T-helper 1 cell treated with Interleukin-12 subunit alpha and Interleukin-12 subunit beta and Interleukin-4 antibody, amounts not matched to agents 30 μg/mL and 1 μg/mL, for 36 hours (primary cell): ENCODE measurements at regions not wholly inside any gene's neighbourhood (a gene's known extent, or its start where the extent isn't known, plus 50 kb on each side); places are given as distances from the start of the nearest gene placed in this dataset.
A peak's percentile ranks its signal among the peaks of the same experiment; 100 is the strongest.
"Not testable (repeated sequence)": the region's sequence is repeated elsewhere in the genome, so short reads cannot be mapped to it uniquely, and the experiment has no call there.

ENCODE experiments used
- H3K27ac Mint-ChIP-seq: one replicate; pipeline ENCODE4 v1.8.0; 2021; ENCODE audit warnings: mild to moderate bottlenecking, mixed read lengths
- H3K27me3 Mint-ChIP-seq: one replicate; pipeline ENCODE4 v1.8.0; 2021; ENCODE audit warnings: low read depth, mixed read lengths
- H3K36me3 Mint-ChIP-seq: one replicate; pipeline ENCODE4 v1.8.0; 2021; ENCODE audit warnings: low read depth, mixed read lengths
- H3K4me1 Mint-ChIP-seq: one replicate; pipeline ENCODE4 v1.8.0; 2021; ENCODE audit warnings: low read depth, mixed read lengths
- H3K4me3 Mint-ChIP-seq: one replicate; pipeline ENCODE4 v1.8.0; 2021; ENCODE audit warnings: mild to moderate bottlenecking, moderate library complexity, mixed read lengths
- H3K9me3 Mint-ChIP-seq: one replicate; pipeline ENCODE4 v1.8.0; 2021; ENCODE audit warnings: mixed read lengths

DNA sequence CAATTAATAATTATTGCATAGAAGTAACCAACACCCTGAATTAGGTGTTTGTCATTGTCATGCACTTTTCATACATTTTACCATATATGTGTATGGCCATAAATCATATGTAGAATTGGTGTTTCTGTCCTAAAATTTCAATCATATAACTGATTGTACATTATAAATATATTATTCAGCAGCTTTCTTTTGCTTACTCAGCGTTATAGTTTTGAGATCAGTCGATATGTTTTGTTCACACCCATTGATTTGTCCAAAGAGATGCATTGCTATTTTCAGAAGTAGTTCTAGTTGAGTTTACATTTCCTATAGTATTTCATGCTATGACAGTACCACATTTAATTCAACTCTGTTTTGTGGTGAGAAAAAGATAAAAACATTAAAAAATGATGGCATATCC lies 50.5 kb upstream of the PARP4 start:
- Mint-ChIP-seq H3K27me3 (peaks cover 31% of the 10 kb centered on the region), H3K9me3 (no peaks in the 10 kb centered on the region), H3K27ac (no peak overlapping the region), H3K36me3 (no peaks in the 10 kb centered on the region), H3K4me1 (peaks cover 8% of the 10 kb centered on the region), H3K4me3 (no peak overlapping the region)

DNA sequence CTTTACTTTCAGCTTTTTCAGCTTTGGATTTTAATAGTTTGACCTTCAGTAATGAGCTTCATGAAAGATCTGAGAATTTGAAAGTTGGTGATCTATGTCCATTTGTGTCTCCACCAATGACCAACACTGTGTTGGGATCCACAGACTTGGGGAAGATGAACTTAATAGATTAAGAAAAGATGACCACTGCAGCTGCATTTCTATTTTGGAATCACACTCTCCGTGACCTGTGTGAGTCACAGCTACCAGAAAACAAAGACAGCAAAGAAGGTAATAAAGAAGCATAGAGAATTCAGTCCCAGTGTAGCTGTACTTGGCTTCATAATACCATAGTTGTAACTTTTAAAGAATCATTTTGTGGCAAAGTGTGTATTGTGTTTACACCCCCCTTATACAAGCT lies 51.4 kb upstream of the PARP4 start:
- not testable (repeated sequence) for H3K4me3 Mint-ChIP-seq, H3K27ac Mint-ChIP-seq, H3K4me1 Mint-ChIP-seq, H3K36me3 Mint-ChIP-seq, H3K9me3 Mint-ChIP-seq
- peaks cover 27% of the 10 kb centered on the region for H3K27me3 Mint-ChIP-seq

DNA sequence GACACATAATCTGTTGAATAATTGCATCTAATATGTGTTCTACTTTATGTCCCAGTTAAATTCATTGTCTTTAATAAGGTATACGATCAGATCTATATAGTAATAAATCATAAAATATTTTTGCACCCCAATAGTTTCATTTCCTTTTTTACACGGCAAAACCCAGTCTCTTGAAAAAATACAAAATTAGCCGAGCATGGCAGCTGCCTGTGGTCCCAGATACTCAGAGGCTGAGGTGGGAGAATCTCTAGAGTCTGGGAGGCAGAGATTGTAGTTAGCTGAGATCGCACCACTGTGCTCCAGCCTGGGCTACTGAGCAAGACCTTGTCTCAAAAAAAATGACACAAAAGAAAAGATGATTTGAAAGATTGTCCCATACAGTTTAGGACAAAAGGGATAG lies 52.3 kb upstream of the PARP4 start:
- Mint-ChIP-seq H3K9me3 (no peaks in the 10 kb centered on the region), H3K36me3 (no peaks in the 10 kb centered on the region), H3K4me1 (no peaks in the 10 kb centered on the region), H3K4me3 (no peak overlapping the region), H3K27ac (no peak overlapping the region), H3K27me3 (peaks cover 26% of the 10 kb centered on the region)

DNA sequence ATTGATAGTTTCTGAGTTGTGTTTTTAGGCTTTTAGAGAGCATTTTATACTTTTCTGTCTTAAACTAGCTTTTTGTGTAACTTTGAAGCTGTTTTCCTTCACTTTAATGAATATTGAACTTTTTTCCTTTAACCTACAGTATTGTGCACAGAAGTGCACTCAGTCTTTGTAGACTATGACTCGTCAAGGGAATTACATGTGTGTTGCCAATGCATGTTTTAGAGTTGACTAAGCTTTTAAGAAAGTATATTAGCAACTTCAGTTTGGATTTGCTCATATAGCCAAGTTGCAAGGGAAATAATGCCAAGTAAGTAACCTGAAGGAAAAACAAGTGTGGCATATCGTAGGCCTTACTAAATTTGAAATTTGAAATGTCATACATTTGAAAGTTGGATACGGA lies 55.0 kb upstream of the PARP4 start:
- H3K27ac Mint-ChIP-seq, H3K4me3 Mint-ChIP-seq, H3K9me3 Mint-ChIP-seq, H3K36me3 Mint-ChIP-seq, H3K4me1 Mint-ChIP-seq: not testable (repeated sequence)
- peaks cover 34% of the 10 kb centered on the region for H3K27me3 Mint-ChIP-seq

DNA sequence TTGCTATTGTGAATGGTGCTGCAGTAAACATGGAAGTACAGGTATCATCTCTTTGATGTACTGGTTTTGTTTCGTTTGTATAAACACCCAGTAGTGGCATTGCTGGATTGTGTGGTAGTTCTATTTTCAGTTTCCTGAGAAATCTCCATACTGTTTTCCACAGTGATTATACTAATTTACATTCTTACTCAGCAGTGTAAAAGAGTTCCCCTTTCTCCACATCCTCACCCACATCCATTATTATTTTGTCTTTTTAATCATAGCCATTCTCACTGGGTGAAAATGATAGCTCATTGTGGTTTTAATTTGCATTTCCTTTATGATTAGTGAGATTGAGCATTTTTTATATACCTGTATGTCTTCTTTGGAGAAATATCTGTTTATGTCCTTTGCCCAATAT lies 62.3 kb upstream of the PARP4 start:
- H3K4me3 Mint-ChIP-seq: no peak overlapping the region
- H3K27ac Mint-ChIP-seq: no peak overlapping the region
- H3K9me3 Mint-ChIP-seq: peaks cover 12% of the 10 kb centered on the region
- peaks cover 12% of the 10 kb centered on the region for H3K27me3 Mint-ChIP-seq
- H3K36me3 Mint-ChIP-seq: peaks cover 4% of the 10 kb centered on the region
- peaks cover 3% of the 10 kb centered on the region for H3K4me1 Mint-ChIP-seq

DNA sequence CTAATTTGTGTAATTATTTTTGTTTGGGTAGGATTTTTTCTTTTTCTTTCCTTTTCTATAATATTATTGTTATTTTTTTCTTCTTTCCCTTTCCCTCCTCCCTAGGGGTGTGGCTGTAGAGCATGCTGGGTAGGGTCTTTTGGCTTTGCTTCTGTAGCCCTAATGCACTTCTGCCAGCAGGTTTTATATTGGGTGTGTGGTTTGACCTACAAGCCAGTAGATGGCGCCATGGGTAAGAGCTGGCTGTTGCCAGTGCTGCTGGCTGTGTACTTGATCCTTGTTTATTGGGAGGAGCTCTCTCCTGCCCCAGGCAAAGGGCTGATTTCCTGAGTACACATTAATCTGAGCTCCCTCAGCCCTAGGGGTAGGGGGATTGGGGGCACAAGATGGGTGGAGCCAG lies 67.7 kb upstream of the PARP4 start:
- not testable (repeated sequence) for H3K36me3 Mint-ChIP-seq, H3K27ac Mint-ChIP-seq, H3K4me3 Mint-ChIP-seq
- Mint-ChIP-seq H3K4me1 (peaks cover 15% of the 10 kb centered on the region), H3K27me3 (peaks cover 11% of the 10 kb centered on the region), H3K9me3 (peaks cover 12% of the 10 kb centered on the region)

DNA sequence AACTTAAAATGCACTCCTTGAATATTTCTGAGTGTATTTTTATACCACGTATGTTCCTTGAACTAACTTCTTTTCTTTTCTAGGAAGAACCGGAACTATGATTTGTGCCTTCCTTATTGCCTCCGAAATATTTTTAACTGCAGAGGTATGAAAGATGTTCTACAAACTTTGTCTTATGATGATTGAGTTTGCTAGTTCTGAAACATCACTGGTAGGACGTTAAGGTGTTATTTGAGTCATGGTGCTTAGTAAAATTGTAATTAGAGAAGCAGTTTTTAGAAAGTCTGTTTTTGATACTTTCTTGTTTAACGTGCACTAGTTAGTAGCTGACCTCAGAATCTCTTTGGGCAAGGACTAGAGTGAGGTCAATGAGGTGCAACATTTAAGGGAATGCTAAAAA lies 69.0 kb upstream of the PARP4 start:
- not testable (repeated sequence) for H3K4me3 Mint-ChIP-seq, H3K27ac Mint-ChIP-seq, H3K9me3 Mint-ChIP-seq, H3K36me3 Mint-ChIP-seq
- H3K27me3 Mint-ChIP-seq: peaks cover 11% of the 10 kb centered on the region
- H3K4me1 Mint-ChIP-seq: peaks cover 15% of the 10 kb centered on the region

DNA sequence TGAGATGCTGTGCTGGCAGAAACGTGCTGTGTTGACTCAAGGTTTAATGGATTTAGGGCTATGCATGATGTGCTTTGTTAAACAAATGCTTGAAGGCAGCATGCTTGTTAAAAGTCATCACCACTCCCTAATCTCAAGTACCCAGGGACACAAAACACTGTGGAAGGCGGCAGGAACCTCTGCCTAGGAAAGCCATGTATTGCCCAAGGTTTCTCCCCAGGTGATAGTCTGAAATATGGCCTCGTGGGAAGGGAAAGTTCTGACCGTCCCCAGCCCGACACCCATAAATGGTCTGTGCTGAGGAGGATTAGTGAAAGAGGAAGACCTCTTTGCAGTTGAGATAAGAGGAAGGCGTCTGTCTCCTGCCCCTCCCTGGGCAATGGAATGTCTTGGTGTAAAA lies 79.1 kb upstream of the PARP4 start:
- H3K9me3 Mint-ChIP-seq, H3K27ac Mint-ChIP-seq: not testable (repeated sequence)

DNA sequence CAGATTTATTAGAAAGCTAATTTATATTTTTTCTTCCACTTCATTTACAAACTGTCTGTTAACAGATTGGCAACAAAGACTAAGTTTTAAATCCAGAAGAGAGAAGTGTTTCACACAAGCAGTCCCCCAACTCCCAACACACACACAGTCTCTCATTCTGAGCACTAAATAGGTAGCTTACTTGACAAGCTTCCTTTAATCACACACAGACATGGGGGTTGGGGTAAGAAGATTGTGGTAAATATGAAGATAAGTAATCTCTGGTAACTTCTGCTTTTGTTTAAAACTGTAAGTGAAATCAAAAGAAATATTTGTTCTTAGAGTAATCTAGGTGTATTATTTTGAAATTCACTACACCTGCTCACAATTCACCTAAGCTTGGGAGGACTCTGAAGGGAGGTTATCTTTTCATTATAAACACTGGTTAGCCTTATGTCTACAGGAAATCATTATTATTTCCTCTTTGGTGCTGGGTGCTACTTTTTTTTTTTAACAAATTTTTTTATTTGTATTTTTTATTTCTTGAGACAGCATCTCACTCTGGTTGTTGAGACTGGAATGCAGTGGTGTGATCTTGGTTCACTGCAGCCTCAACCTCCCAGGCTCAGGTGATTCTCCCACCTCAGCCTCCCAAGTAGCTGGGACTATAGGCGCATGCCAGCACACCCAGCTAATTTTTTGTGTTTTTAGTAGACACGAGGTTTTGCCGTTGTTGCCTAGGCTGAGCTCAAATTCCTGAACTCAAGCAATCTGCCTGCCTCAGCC lies 82.1 kb upstream of the ATP12A start:
- H3K4me3 Mint-ChIP-seq, H3K27me3 Mint-ChIP-seq, H3K36me3 Mint-ChIP-seq, H3K27ac Mint-ChIP-seq: not testable (repeated sequence)
- Mint-ChIP-seq H3K9me3 (peaks cover 19% of the 10 kb centered on the region), H3K4me1 (peaks cover 27% of the 10 kb centered on the region)

More for the DNA sequence above, 79.1 kb upstream of the PARP4 start:
- H3K36me3 Mint-ChIP-seq, H3K4me3 Mint-ChIP-seq, H3K27me3 Mint-ChIP-seq, H3K4me1 Mint-ChIP-seq: not testable (repeated sequence)

DNA sequence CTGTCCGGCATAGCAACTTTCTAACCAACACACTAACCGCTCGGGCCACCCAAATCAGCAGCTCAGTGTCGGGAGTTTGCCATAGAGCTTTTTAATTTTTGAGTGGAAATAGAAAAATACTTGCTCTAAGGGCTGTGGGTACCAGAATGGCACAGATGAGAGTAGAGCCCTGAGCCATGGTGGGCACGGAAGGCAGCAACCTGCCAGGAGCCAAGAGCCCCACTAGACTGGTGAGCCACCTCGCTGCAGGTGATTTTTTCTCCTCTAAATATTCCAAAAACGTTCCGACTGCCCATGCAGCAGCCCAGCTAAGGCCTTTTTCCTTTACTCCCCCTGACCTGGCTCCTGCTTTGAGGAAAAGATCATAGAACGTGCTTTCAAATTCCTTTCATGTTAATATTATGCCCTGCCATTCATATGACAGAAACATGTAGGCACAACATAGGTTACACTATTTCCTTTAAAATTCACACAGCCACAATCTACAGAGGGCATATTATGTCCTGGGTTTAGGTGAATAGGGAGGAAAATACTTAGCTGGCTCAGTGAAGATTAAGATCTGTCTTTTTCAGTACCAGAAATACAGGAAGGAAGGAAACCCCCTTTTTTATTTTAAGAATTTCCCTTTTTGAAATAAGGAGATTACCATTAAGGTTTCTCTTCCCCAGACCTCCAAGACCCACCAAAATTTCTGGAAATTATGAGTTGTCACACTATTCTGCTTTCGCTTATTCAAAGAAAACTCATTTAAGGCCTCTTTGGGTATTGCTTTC lies 81.0 kb upstream of the ATP12A start:
- Mint-ChIP-seq H3K4me1 (peaks cover 27% of the 10 kb centered on the region), H3K27ac (peak overlapping the region; percentile 58), H3K9me3 (peaks cover 30% of the 10 kb centered on the region), H3K4me3 (peak overlapping the region; percentile 10), H3K36me3 (peaks cover 11% of the 10 kb centered on the region)
- not testable (repeated sequence) for H3K27me3 Mint-ChIP-seq

DNA sequence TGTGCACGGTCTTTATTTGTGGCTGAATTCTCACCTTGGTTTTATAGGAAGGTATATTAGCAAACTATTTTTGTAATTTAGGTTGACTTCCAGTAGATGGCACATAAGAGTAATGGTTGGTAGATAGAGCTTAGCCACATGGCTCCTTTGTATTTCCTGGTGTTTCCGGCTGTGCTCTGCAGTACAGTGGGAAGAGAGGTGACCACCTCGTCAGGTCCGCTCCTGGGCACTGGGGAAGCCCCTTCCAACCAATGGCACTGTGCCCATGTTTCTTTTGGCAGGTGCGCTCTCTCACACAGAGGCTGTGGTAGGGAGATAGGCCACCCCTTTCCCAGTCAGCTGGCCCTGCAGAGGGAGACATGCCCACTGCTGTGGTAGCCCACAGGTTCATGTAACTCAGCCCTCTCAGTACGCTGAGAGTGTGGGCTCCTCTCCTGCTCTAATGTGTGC lies 74.3 kb upstream of the ATP12A start:
- H3K27me3 Mint-ChIP-seq: no peaks in the 10 kb centered on the region
- no peak overlapping the region for H3K27ac Mint-ChIP-seq
- H3K4me3 Mint-ChIP-seq: no peak overlapping the region
- H3K36me3 Mint-ChIP-seq: peaks cover 16% of the 10 kb centered on the region
- H3K9me3 Mint-ChIP-seq: peaks cover 33% of the 10 kb centered on the region
- peaks cover 8% of the 10 kb centered on the region for H3K4me1 Mint-ChIP-seq

DNA sequence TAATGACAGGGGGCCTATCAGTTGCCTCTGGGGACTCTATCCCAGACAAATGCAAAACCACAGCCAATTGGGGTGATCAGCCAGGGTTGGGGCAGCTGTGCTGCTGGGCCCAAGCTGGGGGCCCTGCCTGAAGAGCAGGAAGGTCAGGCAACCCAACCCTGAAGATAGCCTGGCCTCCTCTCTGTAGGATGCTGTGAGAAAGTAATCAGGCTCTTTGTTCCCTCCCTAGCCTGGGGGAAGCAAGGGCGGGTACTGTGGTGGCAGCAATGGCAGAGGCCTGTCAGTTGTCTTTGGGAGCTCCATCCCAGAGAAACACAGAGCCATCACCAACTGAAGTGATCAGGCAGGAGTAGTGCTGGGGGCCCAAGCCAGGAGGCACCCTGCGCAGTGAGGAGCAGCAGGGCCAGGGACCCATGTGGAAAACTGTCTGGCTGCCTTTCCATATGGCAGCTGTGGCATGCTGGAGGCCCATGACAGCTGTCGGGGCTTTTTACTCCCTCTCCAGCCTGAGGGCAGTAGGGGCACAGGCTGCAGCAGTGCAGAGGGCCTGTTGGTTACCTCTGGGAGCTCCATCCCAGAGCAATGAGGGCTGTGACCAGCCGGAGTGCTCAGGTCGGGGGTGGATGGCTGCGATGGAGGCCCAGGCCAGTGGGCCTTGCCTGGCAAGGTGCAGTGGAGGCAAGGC lies 73.6 kb upstream of the ATP12A start:
- Mint-ChIP-seq H3K9me3 (peaks cover 31% of the 10 kb centered on the region), H3K4me3 (no peak overlapping the region), H3K4me1 (peaks cover 12% of the 10 kb centered on the region), H3K36me3 (peaks cover 15% of the 10 kb centered on the region), H3K27me3 (no peaks in the 10 kb centered on the region), H3K27ac (no peak overlapping the region)

DNA sequence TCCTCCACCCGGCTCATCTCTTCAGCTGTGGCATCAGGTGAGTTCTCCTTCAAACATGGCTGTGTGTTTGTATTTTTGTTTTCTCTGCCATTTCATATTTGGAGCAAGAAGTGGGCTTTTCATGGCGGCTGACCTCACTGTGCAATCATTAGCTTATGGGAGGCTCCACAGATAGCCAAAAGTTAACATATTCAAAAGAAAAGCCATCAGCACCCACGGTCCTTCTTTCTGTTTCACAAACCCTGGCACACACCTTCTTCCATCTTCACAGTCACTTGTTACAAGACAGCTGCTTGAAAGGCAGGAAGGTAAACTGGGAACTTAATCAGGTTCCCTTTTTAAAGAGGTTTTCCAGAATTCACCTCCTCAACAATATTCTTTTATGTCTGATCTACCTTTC lies 69.3 kb upstream of the ATP12A start:
- Mint-ChIP-seq H3K27ac (no peak overlapping the region), H3K4me1 (peaks cover 14% of the 10 kb centered on the region), H3K27me3 (no peaks in the 10 kb centered on the region), H3K36me3 (no peaks in the 10 kb centered on the region), H3K4me3 (no peak overlapping the region), H3K9me3 (no peaks in the 10 kb centered on the region)

DNA sequence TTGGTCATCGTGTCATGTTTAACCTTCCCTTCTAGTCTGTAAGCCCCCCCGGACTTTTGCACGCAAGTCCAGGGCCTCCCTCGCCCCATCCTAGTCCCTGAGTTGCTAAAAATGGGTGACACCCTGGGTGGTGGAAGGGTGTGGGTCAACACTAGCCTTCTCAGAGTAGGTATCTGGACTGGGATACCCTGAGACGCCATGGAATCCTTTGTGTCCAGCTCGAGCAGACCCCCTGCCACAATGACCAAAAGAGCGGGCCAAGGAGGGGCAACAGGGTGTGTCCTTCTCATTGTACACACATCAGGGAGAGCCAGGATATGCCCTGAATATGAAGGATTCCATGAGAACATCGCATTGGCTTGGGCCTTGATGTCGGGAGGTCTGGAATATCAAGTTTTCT lies 67.5 kb upstream of the ATP12A start:
- no peaks in the 10 kb centered on the region for H3K9me3 Mint-ChIP-seq
- no peak overlapping the region for H3K4me3 Mint-ChIP-seq
- H3K36me3 Mint-ChIP-seq: no peaks in the 10 kb centered on the region
- H3K27me3 Mint-ChIP-seq: no peaks in the 10 kb centered on the region
- H3K4me1 Mint-ChIP-seq: peaks cover 16% of the 10 kb centered on the region
- no peak overlapping the region for H3K27ac Mint-ChIP-seq

DNA sequence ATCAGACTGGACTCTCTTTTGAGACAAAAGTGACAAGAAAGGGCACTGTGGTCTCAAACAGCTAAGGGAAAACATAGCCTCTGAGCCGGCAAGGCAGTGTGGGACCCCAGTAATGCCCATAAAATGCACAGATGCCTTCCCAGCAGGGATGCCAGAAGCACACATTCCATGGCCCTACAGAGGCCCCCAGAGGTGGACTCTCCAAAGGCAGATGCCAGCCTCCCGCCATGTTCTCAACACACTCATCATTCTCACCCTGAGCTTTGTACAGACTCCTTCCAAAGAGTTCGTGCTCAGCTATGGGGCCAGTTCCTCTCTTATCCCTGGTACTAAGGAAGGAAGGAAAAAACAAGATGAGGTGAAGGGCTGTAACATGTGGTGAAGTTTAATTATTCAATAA lies 67.1 kb upstream of the ATP12A start:
- Mint-ChIP-seq H3K4me3 (no peak overlapping the region), H3K27me3 (no peaks in the 10 kb centered on the region), H3K4me1 (peaks cover 20% of the 10 kb centered on the region), H3K36me3 (no peaks in the 10 kb centered on the region), H3K27ac (no peak overlapping the region), H3K9me3 (no peaks in the 10 kb centered on the region)
